Neuronal stem cell (in vitro differentiated cells): ENCODE measurements at regions not wholly inside any gene's neighbourhood (a gene's known extent, or its start where the extent isn't known, plus 50 kb on each side); places are given as distances from the start of the nearest gene placed in this dataset.

Experiments
- DNase-seq: peaks from one replicate; pipeline ENCODE4 v3.0.0-alpha.2; 2013; ENCODE audit warnings: low spot score
- H2AFZ ChIP-seq: one replicate; pipeline ENCODE4 v1.6.1; 2013; ENCODE audit warnings: mild to moderate bottlenecking, low read length, inconsistent platforms
- H2AK5ac ChIP-seq: 2 replicates; pipeline ENCODE4 v1.6.1; 2013; ENCODE audit warnings: low read depth, mild to moderate bottlenecking, inconsistent platforms, low read length, moderate library complexity, mixed read lengths
- H2BK120ac ChIP-seq: 2 replicates; pipeline ENCODE4 v1.6.1; 2013; ENCODE audit warnings: low read depth, mild to moderate bottlenecking, inconsistent platforms, low read length, moderate library complexity, mixed read lengths
- H2BK12ac ChIP-seq: one replicate; pipeline ENCODE4 v1.6.1; 2013; ENCODE audit warnings: low read length, inconsistent platforms
- H2BK15ac ChIP-seq: 2 replicates; pipeline ENCODE4 v1.6.1; 2013; ENCODE audit warnings: mild to moderate bottlenecking, low read length, inconsistent platforms, mixed read lengths
- H2BK5ac ChIP-seq: one replicate; pipeline ENCODE4 v1.6.1; 2013; ENCODE audit warnings: inconsistent platforms, mild to moderate bottlenecking, low read length, moderate library complexity
- H3K14ac ChIP-seq: one replicate; pipeline ENCODE4 v1.6.1; 2013; ENCODE audit warnings: low read length, inconsistent platforms
- H3K18ac ChIP-seq: 2 replicates; pipeline ENCODE4 v1.6.1; 2013; ENCODE audit warnings: low read length, inconsistent platforms
- H3K23ac ChIP-seq: 2 replicates; pipeline ENCODE4 v1.6.1; 2013; ENCODE audit warnings: low read depth, mild to moderate bottlenecking, mixed read lengths, low read length, inconsistent platforms; ENCODE audit not compliant: poor library complexity
- H3K27ac ChIP-seq: replicated peaks from 3 replicates; pipeline ENCODE4 v1.5.1; 2013; ENCODE audit warnings: low read length, inconsistent platforms
- H3K27me3 ChIP-seq, 3 experiments: 2 replicates each; pipeline ENCODE4 v1.6.1; 2013; ENCODE audit warnings: low read length in 3 of 3, mild to moderate bottlenecking in 2 of 3, inconsistent platforms in 1 of 3, low read depth in 1 of 3, mixed read lengths in 1 of 3, moderate library complexity in 1 of 3; ENCODE audit not compliant: control insufficient read depth in 3 of 3, insufficient read depth in 3 of 3
- H3K36me3 ChIP-seq, 2 donors: replicated peaks in 1 of 2; 2 replicates each; pipeline ENCODE4 v1.6.1; 2013; ENCODE audit warnings: low read length in 2 of 2; ENCODE audit not compliant: control insufficient read depth in 2 of 2, insufficient read depth in 2 of 2
- H3K4ac ChIP-seq: 2 replicates; pipeline ENCODE4 v1.6.1; 2013; ENCODE audit warnings: inconsistent platforms, mild to moderate bottlenecking, low read length, moderate library complexity
- H3K4me1 ChIP-seq, 2 donors: 1 replicate in 1 of 2; 2 replicates in 1 of 2; pipeline ENCODE4 v1.6.1; 2013; ENCODE audit warnings: low read length in 2 of 2, low read depth in 1 of 2; ENCODE audit not compliant: control insufficient read depth in 2 of 2, insufficient read depth in 1 of 2
- H3K4me2 ChIP-seq: one replicate; pipeline ENCODE4 v1.6.1; 2013; ENCODE audit warnings: mild to moderate bottlenecking, low read length, inconsistent platforms; ENCODE audit not compliant: insufficient read depth, poor library complexity, severe bottlenecking
- H3K4me3 ChIP-seq, 2 donors: 2 replicates each; pipeline ENCODE4 v1.5.1; 2013; ENCODE audit warnings: low read length in 2 of 2, mild to moderate bottlenecking in 2 of 2, inconsistent platforms in 1 of 2, moderate library complexity in 1 of 2
- H3K79me1 ChIP-seq: one replicate; pipeline ENCODE4 v1.6.1; 2013; ENCODE audit warnings: low read depth, mild to moderate bottlenecking, inconsistent platforms, low read length, moderate library complexity
- H3K9ac ChIP-seq: one replicate; pipeline ENCODE4 v1.6.1; 2013; ENCODE audit warnings: mild to moderate bottlenecking, low read depth, low read length, inconsistent platforms; ENCODE audit not compliant: poor library complexity
- H3K9me3 ChIP-seq, 2 donors: replicated peaks in 1 of 2; 2 replicates each; pipeline versions ENCODE3 to v1.6.1; 2013; ENCODE audit warnings: low read length in 2 of 2, mild to moderate bottlenecking in 2 of 2, inconsistent platforms in 1 of 2, low read depth in 1 of 2, mixed read lengths in 1 of 2, moderate library complexity in 1 of 2; ENCODE audit not compliant: control insufficient read depth in 2 of 2, insufficient read depth in 1 of 2
- H4K8ac ChIP-seq: one replicate; pipeline ENCODE4 v1.6.1; 2013; ENCODE audit warnings: low read depth, mild to moderate bottlenecking, inconsistent platforms, low read length, moderate library complexity
- H4K91ac ChIP-seq: one replicate; pipeline ENCODE4 v1.6.1; 2013; ENCODE audit warnings: low read length, low read depth, mild to moderate bottlenecking, inconsistent platforms; ENCODE audit not compliant: poor library complexity
- WGBS, 2 donors: extraction: QIAGEN DNeasy Blood & Tissue Kit; methylation state at CpG; one replicate each; pipeline ENCODE4 v1.1.7; 2013; ENCODE audit warnings: missing lambda C conversion rate in 2 of 2, mixed read lengths in 1 of 2; ENCODE audit not compliant: insufficient read length in 2 of 2, insufficient replicate concordance in 1 of 2; ENCODE audit errors: extremely low coverage in 2 of 2; 5-methylcytosine and 5-hydroxymethylcytosine counted together

GRCh38 chr6:11462742-11463397 lies 74.7 kb upstream of the TMEM170B start:
- WGBS, 2 donors = no CpG with 5 or more reads among the region's 11 CpGs
- no peak for DNase-seq
- H3K27me3 ChIP-seq = no peaks in the 10 kb centered on the region

GRCh38 chr6:11460837-11461661 lies 76.5 kb upstream of the TMEM170B start:
- no peak overlapping the region for H3K18ac ChIP-seq
- no peaks in the 10 kb centered on the region for H3K9me3 ChIP-seq
- no peak overlapping the region for H2BK120ac ChIP-seq
- no peak overlapping the region for H3K9ac ChIP-seq
- no peak overlapping the region for H2BK12ac ChIP-seq
- no peak overlapping the region for H3K4me3 ChIP-seq
- H3K4me2 ChIP-seq = no peak overlapping the region
- no peak overlapping the region for H4K91ac ChIP-seq
- no peak overlapping the region for H4K8ac ChIP-seq
- WGBS, 2 donors = no CpG with 5 or more reads among the region's 7 CpGs
- H2BK5ac ChIP-seq = no peak overlapping the region
- H3K36me3 ChIP-seq = no peaks in the 10 kb centered on the region
- no peak overlapping the region for H2BK15ac ChIP-seq
- H2AK5ac ChIP-seq = no peak overlapping the region
- no peak for DNase-seq
- no peak overlapping the region for H3K23ac ChIP-seq
- peaks cover 0 to 2% of the 10 kb centered on the region in 2 donors for H3K4me1 ChIP-seq
- H3K27me3 ChIP-seq = no peaks in the 10 kb centered on the region
- H2AFZ ChIP-seq = no peak overlapping the region
- no peak overlapping the region for H3K14ac ChIP-seq
- H3K4ac ChIP-seq = no peak overlapping the region
- no peak overlapping the region for H3K27ac ChIP-seq
- no peaks in the 10 kb centered on the region for H3K79me1 ChIP-seq

More at GRCh38 chr6:11462742-11463397, 74.7 kb upstream of the TMEM170B start:
- no peak overlapping the region for H4K8ac ChIP-seq
- no peaks in the 10 kb centered on the region for H3K79me1 ChIP-seq
- H2BK15ac ChIP-seq = no peak overlapping the region
- H2BK5ac ChIP-seq = no peak overlapping the region
- H3K36me3 ChIP-seq = no peaks in the 10 kb centered on the region
- H2AFZ ChIP-seq = no peak overlapping the region
- H3K4ac ChIP-seq = no peak overlapping the region
- no peak overlapping the region for H3K4me3 ChIP-seq
- no peak overlapping the region for H2BK120ac ChIP-seq
- no peak overlapping the region for H3K18ac ChIP-seq
- no peak overlapping the region for H2BK12ac ChIP-seq
- no peaks in the 10 kb centered on the region for H3K9me3 ChIP-seq
- no peak overlapping the region for H3K23ac ChIP-seq
- H3K9ac ChIP-seq = no peak overlapping the region
- peaks cover 0 to 2% of the 10 kb centered on the region in 2 donors for H3K4me1 ChIP-seq
- no peak overlapping the region for H3K14ac ChIP-seq
- H4K91ac ChIP-seq = no peak overlapping the region
- H3K4me2 ChIP-seq = no peak overlapping the region
- no peak overlapping the region for H3K27ac ChIP-seq
- no peak overlapping the region for H2AK5ac ChIP-seq

DNA sequence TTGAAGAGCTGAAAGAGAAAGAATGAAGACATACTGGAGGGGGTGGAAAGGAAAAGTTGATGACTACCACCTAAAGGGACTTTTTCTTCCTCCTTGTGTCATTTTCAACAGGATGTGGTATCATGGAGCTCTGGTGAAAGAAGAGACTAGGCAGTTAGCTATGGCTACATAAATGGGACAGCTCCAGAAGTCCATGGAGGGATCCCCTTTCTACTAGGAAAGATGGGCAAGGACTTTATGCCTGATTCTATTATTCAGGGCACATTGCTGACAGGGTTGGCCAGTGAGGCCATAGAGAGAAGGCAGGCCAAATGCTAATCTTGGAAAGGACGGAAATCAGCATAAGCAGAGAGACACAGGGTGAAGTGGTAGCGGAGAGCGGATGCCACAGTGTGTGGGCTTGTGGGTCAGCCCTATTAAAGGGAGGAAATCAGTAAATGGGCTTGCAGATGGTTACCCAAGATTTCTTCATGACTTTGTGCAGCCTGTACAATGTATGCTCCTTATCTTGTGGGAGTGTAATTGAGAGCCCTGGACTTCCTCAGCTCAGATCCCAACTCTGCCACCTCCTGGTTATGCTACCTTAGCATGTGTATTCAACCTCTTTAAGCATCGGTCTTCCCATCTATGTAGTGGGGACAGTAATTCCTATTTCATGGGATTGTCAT lies 77.4 kb upstream of the TMEM170B start:
- WGBS, 2 donors = no CpG with 5 or more reads among the region's 4 CpGs
- H3K9me3 ChIP-seq = no peaks in the 10 kb centered on the region
- H3K18ac ChIP-seq = no peak overlapping the region
- H2BK120ac ChIP-seq = no peak overlapping the region
- H3K27ac ChIP-seq = no peak overlapping the region
- H2BK5ac ChIP-seq = no peak overlapping the region
- H3K14ac ChIP-seq = no peak overlapping the region
- H3K4ac ChIP-seq = no peak overlapping the region
- H4K91ac ChIP-seq = no peak overlapping the region
- no peak overlapping the region for H3K4me3 ChIP-seq
- H3K4me2 ChIP-seq = no peak overlapping the region
- H3K79me1 ChIP-seq = no peaks in the 10 kb centered on the region
- no peaks in the 10 kb centered on the region for H3K27me3 ChIP-seq
- H3K36me3 ChIP-seq = no peaks in the 10 kb centered on the region
- no peak overlapping the region for H2AFZ ChIP-seq
- H2AK5ac ChIP-seq = no peak overlapping the region
- H4K8ac ChIP-seq = no peak overlapping the region
- DNase-seq = no peak
- no peak overlapping the region for H2BK12ac ChIP-seq
- no peak overlapping the region for H3K9ac ChIP-seq
- no peak overlapping the region for H3K23ac ChIP-seq
- H2BK15ac ChIP-seq = no peak overlapping the region
- peaks cover 0 to 2% of the 10 kb centered on the region in 2 donors for H3K4me1 ChIP-seq

GRCh38 chr6:11459079-11459610 lies 78.4 kb upstream of the TMEM170B start:
- Histone ChIP-seq H3K4me1 (peaks cover 0 to 2% of the 10 kb centered on the region in 2 donors), H4K8ac (no peak overlapping the region), H2AFZ (no peak overlapping the region), H4K91ac (no peak overlapping the region), H3K36me3 (no peaks in the 10 kb centered on the region), H3K4me2 (no peak overlapping the region), H3K4ac (no peak overlapping the region), H3K18ac (no peak overlapping the region), H2BK5ac (no peak overlapping the region), H3K27me3 (no peaks in the 10 kb centered on the region), H3K4me3 (no peak overlapping the region), H2BK12ac (no peak overlapping the region), H3K23ac (no peak overlapping the region), H2BK120ac (no peak overlapping the region), H3K9ac (no peak overlapping the region), H3K79me1 (no peaks in the 10 kb centered on the region), H2BK15ac (no peak overlapping the region), H3K9me3 (no peaks in the 10 kb centered on the region), H2AK5ac (no peak overlapping the region), H3K14ac (no peak overlapping the region), H3K27ac (no peak overlapping the region)
- no CpG with 5 or more reads among the region's 2 CpGs for WGBS, 2 donors
- no peak for DNase-seq
